ENCODE measurements at regions not wholly inside any gene's neighbourhood (a gene's known extent, or its start where the extent isn't known, plus 50 kb on each side); places are given as distances from the start of the nearest gene placed in this dataset.

DNA sequence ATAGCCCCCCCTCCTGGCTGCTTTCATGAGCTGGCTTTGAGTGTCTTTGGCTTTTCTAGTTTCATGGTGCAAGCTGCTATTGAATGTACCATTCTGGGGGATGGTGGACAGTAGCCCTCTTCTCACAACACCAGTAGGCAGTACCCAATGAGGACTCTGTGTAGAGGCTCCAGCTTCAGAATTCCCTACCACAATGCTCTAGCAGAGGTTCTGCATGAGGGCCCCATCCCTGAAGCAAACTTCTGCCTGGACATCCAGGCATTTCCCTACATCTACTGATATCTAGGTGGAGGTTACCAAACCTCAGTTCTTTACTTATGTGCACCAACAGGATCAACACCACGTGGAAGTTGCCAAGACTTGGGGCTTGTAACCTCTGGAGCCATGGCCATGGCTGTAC is 1742.9 kb downstream of the SI start:
- ATAC-seq, result no peak
- no peaks in the 10 kb centered on the region for H3K36me3 ChIP-seq
- H3K9me3 ChIP-seq, result no peaks in the 10 kb centered on the region
- no peaks in the 10 kb centered on the region for H3K27me3 ChIP-seq (ENCODE audit: low read depth)
- H3K27ac ChIP-seq, result no peak overlapping the region
- TF ChIP-seq CTCF (IDR thresholded peaks at IDR 0.05), result no peak
- intact Hi-C loops (cut with DNase I), result no loop called here
- no peak overlapping the region for H3K4me3 ChIP-seq
- no peak for DNase-seq
- H3K4me1 ChIP-seq, result no peaks in the 10 kb centered on the region

DNA sequence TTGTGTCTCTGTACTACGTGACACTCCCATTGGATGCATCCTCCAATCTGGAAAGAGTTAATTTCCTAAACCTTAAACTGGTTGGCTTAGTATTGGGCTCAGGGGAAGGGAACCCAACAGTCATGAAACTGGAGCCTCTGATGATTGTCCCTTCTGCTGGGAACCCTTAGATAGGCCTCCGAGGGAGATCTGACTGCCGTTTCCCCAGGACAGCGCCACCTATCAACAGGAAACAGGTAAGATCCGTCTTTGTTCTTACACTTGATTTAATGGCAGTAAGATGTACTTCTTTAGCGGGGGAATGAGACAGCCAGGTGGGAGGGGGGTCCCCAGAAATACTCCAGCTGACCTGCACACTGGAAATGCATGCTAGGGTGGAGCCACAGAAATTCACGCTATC is 1749.6 kb downstream of the SI start:
- intact Hi-C loops (cut with DNase I), result no loop called here
- ATAC-seq, result no peak
- no peak for TF ChIP-seq CTCF (IDR thresholded peaks at IDR 0.05)

GRCh38 chr3:163327086-163327485 is 1751.2 kb downstream of the SI start:
- Histone ChIP-seq H3K36me3 (no peaks in the 10 kb centered on the region), H3K27me3 (ENCODE audit: low read depth) (no peaks in the 10 kb centered on the region), H3K27ac (no peak overlapping the region), H3K4me1 (no peaks in the 10 kb centered on the region), H3K9me3 (peaks cover 10% of the 10 kb centered on the region), H3K4me3 (no peak overlapping the region)
- TF ChIP-seq CTCF (IDR thresholded peaks at IDR 0.05), result no peak
- DNase-seq (no peak), ATAC-seq (no peak)
- intact Hi-C loops (cut with DNase I), result no loop called here

More for the DNA sequence above, 1749.6 kb downstream of the SI start:
- H3K4me3 ChIP-seq, result no peak overlapping the region
- no peaks in the 10 kb centered on the region for H3K36me3 ChIP-seq
- no peaks in the 10 kb centered on the region for H3K4me1 ChIP-seq
- no peaks in the 10 kb centered on the region for H3K27me3 ChIP-seq (ENCODE audit: low read depth)
- H3K27ac ChIP-seq, result no peak overlapping the region
- DNase-seq, result no peak
- peaks cover 9% of the 10 kb centered on the region for H3K9me3 ChIP-seq

DNA sequence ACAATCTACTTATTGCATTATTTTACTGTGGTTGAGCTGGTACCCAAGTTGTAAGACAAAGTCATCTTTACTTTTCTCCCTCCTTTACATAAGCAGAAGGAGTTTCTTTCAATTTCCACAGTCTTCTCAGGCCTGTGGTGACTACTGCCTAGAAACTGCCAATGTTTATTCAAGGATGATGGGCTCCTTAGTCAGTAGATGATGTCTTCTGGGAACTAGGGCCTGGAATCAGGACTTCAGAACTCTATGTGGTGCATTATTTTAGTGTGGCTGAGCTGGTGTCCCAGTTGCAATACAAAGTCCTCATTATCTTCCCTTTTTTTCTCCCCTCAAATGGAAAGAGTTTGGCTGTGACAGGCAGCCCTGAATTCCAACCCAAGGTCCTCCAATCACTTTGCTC is 1762.5 kb downstream of the SI start:
- no peaks in the 10 kb centered on the region for H3K27me3 ChIP-seq (ENCODE audit: low read depth)
- H3K4me1 ChIP-seq, result no peaks in the 10 kb centered on the region
- H3K9me3 ChIP-seq, result no peaks in the 10 kb centered on the region
- no peak for TF ChIP-seq CTCF (IDR thresholded peaks at IDR 0.05)
- intact Hi-C loops (cut with DNase I), result no loop called here
- ATAC-seq, result no peak
- no peak for DNase-seq
- H3K4me3 ChIP-seq, result no peak overlapping the region
- H3K27ac ChIP-seq, result no peak overlapping the region
- no peaks in the 10 kb centered on the region for H3K36me3 ChIP-seq

DNA sequence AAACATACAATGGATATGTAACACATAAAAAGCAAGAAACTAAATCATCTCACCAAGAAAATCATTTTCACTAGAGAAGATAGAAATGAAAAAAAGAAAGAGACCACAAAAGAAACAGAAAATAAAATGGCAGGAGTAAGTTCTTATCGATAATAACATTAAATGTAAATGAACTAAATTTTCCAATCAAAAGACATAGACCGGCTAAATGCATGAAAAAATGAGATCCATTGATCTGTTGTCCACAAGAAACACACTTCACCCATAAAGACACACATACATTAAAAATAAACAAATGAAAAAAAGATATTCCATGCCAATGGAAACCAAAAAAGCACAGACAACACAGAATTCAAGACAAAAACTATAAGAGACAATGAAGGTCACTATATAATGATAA is 1771.9 kb downstream of the SI start:
- H3K9me3 ChIP-seq, result peaks cover 15% of the 10 kb centered on the region
- no peak overlapping the region for H3K4me3 ChIP-seq
- no peak for ATAC-seq
- H3K27me3 ChIP-seq (ENCODE audit: low read depth), result no peaks in the 10 kb centered on the region
- no peaks in the 10 kb centered on the region for H3K4me1 ChIP-seq
- no peak overlapping the region for H3K27ac ChIP-seq
- DNase-seq, result no peak
- no peak for TF ChIP-seq CTCF (IDR thresholded peaks at IDR 0.05)
- intact Hi-C loops (cut with DNase I), result no loop called here
- no peaks in the 10 kb centered on the region for H3K36me3 ChIP-seq

DNA sequence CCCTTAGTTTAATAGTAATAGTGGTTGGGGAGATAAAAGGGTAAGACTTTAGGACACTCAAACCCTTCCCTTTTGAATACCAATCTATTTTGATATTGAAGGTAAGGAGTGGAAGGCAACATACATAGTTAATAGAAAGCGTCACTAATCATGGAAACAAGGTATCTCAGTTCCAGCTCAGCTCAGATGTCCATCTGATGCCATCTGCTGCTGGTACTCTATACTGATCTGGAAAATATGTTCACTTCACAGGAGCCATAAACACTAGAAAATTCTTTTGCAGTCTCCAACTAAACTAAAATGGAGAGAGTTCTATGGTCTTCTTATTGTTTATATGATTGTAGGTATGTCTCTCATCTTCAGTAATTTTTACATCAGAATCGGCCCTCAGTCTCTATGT is 1777.1 kb downstream of the OTOL1 start:
- no peaks in the 10 kb centered on the region for H3K4me1 ChIP-seq
- H3K36me3 ChIP-seq, result no peaks in the 10 kb centered on the region
- intact Hi-C loops (cut with DNase I), result no loop called here
- ATAC-seq (no peak), DNase-seq (no peak)
- TF ChIP-seq CTCF (IDR thresholded peaks at IDR 0.05), result no peak
- no peak overlapping the region for H3K27ac ChIP-seq
- no peaks in the 10 kb centered on the region for H3K27me3 ChIP-seq (ENCODE audit: low read depth)
- H3K9me3 ChIP-seq, result no peaks in the 10 kb centered on the region
- no peak overlapping the region for H3K4me3 ChIP-seq

Data from lower lobe of right lung (tissue), 2 donors.